Nephron progenitor cell (in vitro differentiated cells): ENCODE measurements at regions not wholly inside any gene's neighbourhood (a gene's known extent, or its start where the extent isn't known, plus 50 kb on each side); places are given as distances from the start of the nearest gene placed in this dataset.

Experiments used
- DNase-seq: peaks from one replicate; pipeline ENCODE4 v3.0.0; 2021
- H3K27ac Mint-ChIP-seq: 2 replicates; pipeline ENCODE4 v1.8.0; 2021; ENCODE audit warnings: mild to moderate bottlenecking, moderate library complexity, mixed read lengths
- H3K27me3 Mint-ChIP-seq: 2 replicates; pipeline ENCODE4 v1.8.0; 2021; ENCODE audit warnings: mild to moderate bottlenecking, low read depth, mixed read lengths; ENCODE audit not compliant: poor library complexity
- H3K36me3 Mint-ChIP-seq: 2 replicates; pipeline ENCODE4 v1.8.0; 2021; ENCODE audit warnings: low read depth, mixed read lengths
- H3K4me1 Mint-ChIP-seq: 2 replicates; pipeline ENCODE4 v1.8.0; 2021; ENCODE audit warnings: mixed read lengths
- H3K4me3 Mint-ChIP-seq: 2 replicates; pipeline ENCODE4 v1.8.0; 2021; ENCODE audit warnings: mild to moderate bottlenecking, moderate library complexity, mixed read lengths
- H3K9me3 Mint-ChIP-seq: 2 replicates; pipeline ENCODE4 v1.8.0; 2021; ENCODE audit warnings: mild to moderate bottlenecking, moderate library complexity, mixed read lengths
- TF ChIP-seq, protein P1 (sequence below): fragments of 200-600 bp; sonication (generic); IDR thresholded peaks from 2 replicates; pipeline ENCODE4 v1.5.0; 2021; ENCODE audit warnings: antibody characterized with exemption

DNA sequence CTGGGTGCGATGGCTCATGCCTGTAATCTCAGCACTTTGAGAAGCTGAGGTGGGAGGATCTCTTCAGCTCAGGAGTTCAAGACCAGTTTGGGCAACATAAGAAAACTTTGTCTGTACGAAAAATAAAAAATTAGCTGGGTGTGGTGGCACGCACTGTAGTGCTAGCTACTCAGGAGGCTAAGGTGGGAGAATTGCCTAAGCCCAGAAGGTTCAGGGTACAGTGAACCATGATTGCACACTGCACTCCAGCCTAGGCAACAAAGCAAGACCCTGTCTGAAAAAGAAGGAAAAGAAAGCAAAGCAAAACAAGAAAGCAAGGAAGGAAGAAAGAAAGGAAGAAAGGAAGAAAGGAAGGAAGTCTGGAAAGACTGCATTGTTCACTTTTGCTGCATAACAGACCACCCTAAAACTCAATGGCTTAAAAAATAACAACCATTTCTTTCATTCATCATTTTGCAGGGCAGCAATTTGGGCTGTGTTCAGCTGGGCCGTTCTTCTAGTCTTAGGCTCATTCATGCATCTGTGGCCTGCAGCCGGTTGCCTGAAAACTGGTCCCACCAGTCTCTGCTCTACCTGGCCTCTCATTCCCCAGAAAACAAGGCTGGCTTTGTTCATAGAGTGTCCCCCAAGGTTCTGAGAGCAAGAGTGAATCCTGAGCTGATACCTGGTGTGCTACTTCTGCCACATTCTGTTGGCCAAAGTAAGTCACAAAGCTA is 82.4 kb upstream of the MIER3 start:
- H3K27ac Mint-ChIP-seq: no peak overlapping the region
- H3K27me3 Mint-ChIP-seq: peaks cover 5% of the 10 kb centered on the region
- TF ChIP-seq, protein P1, sequence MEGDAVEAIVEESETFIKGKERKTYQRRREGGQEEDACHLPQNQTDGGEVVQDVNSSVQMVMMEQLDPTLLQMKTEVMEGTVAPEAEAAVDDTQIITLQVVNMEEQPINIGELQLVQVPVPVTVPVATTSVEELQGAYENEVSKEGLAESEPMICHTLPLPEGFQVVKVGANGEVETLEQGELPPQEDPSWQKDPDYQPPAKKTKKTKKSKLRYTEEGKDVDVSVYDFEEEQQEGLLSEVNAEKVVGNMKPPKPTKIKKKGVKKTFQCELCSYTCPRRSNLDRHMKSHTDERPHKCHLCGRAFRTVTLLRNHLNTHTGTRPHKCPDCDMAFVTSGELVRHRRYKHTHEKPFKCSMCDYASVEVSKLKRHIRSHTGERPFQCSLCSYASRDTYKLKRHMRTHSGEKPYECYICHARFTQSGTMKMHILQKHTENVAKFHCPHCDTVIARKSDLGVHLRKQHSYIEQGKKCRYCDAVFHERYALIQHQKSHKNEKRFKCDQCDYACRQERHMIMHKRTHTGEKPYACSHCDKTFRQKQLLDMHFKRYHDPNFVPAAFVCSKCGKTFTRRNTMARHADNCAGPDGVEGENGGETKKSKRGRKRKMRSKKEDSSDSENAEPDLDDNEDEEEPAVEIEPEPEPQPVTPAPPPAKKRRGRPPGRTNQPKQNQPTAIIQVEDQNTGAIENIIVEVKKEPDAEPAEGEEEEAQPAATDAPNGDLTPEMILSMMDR: no peak
- no peak overlapping the region for H3K4me3 Mint-ChIP-seq
- DNase-seq: no peak
- H3K4me1 Mint-ChIP-seq: peaks cover 44% of the 10 kb centered on the region
- no peaks in the 10 kb centered on the region for H3K9me3 Mint-ChIP-seq
- no peaks in the 10 kb centered on the region for H3K36me3 Mint-ChIP-seq

DNA sequence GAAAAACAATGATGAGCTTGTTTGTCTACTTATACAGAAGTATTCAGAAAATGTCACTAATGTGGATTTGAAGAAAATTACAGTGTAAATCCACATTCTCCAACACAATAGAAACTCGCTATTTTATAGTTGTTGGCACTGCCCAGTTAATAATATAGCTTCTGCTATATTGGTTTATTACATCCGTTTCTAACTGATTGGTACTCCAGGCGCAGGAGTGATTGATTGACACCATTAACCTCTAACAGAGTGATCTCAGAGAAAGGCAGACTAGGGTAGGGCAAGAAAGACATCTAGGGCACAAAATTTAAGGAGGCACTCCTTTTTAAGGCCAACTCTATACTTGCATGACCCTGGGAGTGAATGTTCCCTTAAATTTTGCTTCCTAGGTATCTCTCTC is 84.0 kb upstream of the MIER3 start:
- H3K27me3 Mint-ChIP-seq: peaks cover 5% of the 10 kb centered on the region
- no peak overlapping the region for H3K4me3 Mint-ChIP-seq
- H3K9me3 Mint-ChIP-seq: no peaks in the 10 kb centered on the region
- H3K36me3 Mint-ChIP-seq: no peaks in the 10 kb centered on the region
- H3K27ac Mint-ChIP-seq: no peak overlapping the region
- H3K4me1 Mint-ChIP-seq: peaks cover 31% of the 10 kb centered on the region
- no peak for DNase-seq
- TF ChIP-seq, protein P1: no peak

DNA sequence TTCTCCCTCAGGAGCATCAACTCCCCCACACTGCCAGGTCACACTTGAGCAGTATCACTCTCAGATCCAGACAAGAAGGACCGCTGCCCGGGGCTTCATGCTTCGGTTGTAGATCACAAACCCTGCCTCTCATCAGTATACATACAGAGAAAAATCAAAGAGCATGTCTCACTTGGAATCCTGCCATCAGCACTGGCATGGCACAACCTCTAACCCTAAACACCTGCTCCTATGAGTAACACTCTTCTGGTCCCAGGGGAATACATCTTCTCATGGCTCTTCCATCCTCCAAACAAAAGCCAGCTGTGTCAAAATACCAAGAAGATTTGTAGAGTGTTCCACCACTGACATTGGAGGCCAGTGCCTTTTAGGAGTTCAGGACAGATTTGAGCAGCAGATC is 84.8 kb upstream of the MIER3 start:
- H3K27me3 Mint-ChIP-seq: no peaks in the 10 kb centered on the region
- no peaks in the 10 kb centered on the region for H3K9me3 Mint-ChIP-seq
- H3K36me3 Mint-ChIP-seq: no peaks in the 10 kb centered on the region
- TF ChIP-seq, protein P1: no peak
- H3K4me1 Mint-ChIP-seq: peaks cover 23% of the 10 kb centered on the region
- DNase-seq: no peak
- no peak overlapping the region for H3K4me3 Mint-ChIP-seq
- H3K27ac Mint-ChIP-seq: no peak overlapping the region

DNA sequence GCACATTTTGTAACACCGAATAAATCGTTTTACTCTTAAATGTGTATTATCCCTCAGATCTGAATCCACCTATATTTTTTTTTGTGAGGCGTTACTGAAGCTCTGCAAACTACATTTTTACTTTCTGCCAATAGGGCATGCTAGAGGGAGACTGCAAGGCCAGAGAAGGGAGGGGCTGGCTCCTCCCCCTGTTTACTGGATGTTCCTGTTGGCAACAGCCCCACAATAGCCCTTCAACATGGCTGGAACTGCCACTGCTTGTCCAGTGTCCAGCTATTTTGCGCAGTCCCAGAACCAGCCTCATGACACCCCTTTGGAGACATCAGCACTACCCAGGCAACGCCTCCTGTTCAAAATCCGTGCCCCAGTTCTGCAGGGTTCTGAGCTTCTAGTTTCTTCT is 85.4 kb upstream of the MIER3 start:
- Mint-ChIP-seq H3K27me3 (no peaks in the 10 kb centered on the region), H3K36me3 (no peaks in the 10 kb centered on the region), H3K9me3 (no peaks in the 10 kb centered on the region), H3K4me1 (peaks cover 25% of the 10 kb centered on the region), H3K27ac (no peak overlapping the region), H3K4me3 (no peak overlapping the region)
- TF ChIP-seq, protein P1: no peak
- DNase-seq: no peak

DNA sequence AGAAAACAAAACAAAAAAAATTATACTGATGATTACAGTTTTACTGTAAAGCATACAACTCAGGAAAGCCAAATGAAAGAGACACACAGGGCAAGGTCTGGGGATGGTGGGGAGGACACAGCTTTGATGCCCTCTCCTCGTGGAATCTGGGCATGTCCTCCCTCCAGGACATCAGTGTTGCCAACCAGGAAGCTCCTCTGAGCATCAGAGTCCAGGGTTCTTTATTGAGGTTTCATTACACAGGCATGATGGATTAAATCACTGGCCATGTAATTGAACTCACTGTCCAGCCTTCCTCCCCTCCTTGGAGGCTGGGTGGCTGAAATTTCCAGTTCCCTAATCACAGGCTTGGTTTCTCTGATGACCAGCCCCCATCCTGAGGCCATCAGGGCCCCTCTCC is 89.6 kb upstream of the MIER3 start:
- H3K4me3 Mint-ChIP-seq: no peak overlapping the region
- H3K27ac Mint-ChIP-seq: peak overlapping the region; percentile 64
- no peaks in the 10 kb centered on the region for H3K9me3 Mint-ChIP-seq
- no peaks in the 10 kb centered on the region for H3K27me3 Mint-ChIP-seq
- no peaks in the 10 kb centered on the region for H3K36me3 Mint-ChIP-seq
- TF ChIP-seq, protein P1: no peak
- peaks cover 22% of the 10 kb centered on the region for H3K4me1 Mint-ChIP-seq
- no peak for DNase-seq

DNA sequence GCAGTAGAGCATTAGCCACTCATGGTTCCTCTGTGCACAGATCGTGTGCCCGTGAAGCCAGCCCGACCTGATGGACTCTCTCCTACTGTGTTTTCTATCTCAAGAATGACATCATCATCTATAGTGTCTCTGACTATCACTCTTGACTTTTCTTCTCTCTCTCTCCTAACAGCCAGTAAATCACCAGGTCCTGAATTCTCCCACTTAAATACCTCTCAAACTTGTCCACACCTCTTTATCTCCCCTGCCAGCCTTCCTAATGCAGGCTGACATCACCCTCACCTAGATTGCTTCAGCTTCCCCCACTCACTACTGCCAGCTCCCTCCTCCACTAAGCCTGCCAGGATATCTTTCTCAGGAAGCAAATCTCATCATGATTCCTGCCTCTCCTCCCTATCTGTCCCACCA is 90.6 kb upstream of the MIER3 start:
- Mint-ChIP-seq H3K4me3 (no peak overlapping the region), H3K9me3 (no peaks in the 10 kb centered on the region), H3K27me3 (no peaks in the 10 kb centered on the region), H3K36me3 (no peaks in the 10 kb centered on the region), H3K4me1 (peaks cover 15% of the 10 kb centered on the region), H3K27ac (no peak overlapping the region)
- DNase-seq: no peak
- TF ChIP-seq, protein P1: no peak
